ENCODE measurements at regions not wholly inside any gene's neighbourhood (a gene's known extent, or its start where the extent isn't known, plus 50 kb on each side); places are given as distances from the start of the nearest gene placed in this dataset.

GRCh38 chr1:57901208-57901919 is 477.5 kb upstream of the DAB1 start:
- DNase-seq: no peak

- no peak for DNase-seq
Measured at GRCh38 chr1:57898531-57898930, 474.7 kb upstream of the DAB1 start.

DNA sequence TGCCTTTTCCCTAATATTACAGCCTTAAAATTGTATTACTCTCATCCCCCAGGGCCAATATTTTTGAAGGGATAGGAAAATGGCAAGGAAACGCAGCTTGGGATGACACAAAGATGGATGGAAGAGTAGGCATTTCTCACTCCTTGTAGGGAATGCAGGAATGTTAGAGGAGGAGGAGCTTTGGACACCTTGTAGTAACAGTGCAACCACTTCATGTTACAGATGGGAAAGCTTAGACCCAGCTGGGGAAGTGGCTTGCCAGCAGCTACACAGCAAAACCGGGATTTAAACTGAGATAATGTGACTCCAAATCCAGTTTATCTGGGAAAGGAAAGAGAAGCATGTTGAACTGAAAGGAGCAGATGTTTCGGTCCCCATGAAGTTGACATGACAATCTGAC is 473.7 kb upstream of the DAB1 start:
- no peak for DNase-seq

GRCh38 chr1:57894315-57894714 is 470.5 kb upstream of the DAB1 start:
- DNase-seq: no peak

DNA sequence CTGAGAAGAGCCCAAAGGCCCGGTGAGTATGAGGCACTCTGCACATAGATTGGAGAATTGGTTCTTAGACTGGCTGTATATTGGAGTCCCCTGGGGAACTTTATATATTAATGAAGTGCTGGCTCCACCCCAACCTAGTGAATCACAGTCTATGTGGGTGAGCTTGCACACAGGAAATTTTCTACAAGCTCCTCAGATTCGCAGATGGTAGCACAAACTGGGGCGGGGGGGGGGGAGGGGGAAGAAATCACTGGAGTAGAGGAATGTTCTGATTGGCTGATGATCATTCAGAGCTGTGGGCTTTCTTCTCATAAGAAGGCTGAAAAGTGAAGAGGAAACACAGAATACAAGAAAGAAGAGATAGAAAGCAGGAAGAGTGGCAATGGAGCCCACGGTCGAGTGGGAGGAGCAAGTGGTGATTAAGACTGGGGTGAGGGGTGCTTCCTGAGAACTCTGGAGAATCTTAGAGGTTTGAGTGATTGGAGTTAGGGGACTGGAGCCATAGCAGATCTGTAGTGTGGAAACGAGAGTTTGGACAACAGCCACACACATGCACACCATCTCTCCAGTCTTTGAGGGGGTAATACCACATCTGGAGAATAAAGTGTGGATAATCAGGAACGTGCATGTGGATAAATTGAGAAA is 465.9 kb upstream of the DAB1 start:
- no peak for DNase-seq

DNA sequence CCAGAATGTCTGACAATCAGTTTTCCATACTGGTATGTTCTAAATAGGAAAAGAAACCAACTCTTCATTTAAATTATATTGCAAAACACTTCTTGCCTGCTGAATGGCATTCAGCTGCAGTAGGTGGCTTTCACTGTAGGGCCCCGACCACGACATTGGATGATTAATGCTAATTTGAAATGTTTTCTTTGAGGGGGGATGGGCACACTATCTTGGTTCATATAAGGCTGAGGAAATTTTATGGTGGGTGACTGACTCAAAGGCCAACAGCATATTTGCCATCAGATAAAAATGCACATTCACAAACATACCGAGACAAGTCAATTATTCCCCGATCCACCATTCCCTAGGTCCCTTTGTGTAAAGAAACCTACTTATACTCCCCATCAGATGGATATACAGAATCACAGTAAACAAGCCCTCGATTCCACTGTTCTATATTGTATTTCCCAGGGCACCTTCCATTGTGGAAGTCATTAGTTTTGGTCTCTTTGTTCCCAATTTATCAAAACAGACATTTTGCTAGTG is 464.2 kb upstream of the DAB1 start:
- no peak for DNase-seq

GRCh38 chr1:57886376-57886775 is 462.5 kb upstream of the DAB1 start:
- DNase-seq: no peak

DNA sequence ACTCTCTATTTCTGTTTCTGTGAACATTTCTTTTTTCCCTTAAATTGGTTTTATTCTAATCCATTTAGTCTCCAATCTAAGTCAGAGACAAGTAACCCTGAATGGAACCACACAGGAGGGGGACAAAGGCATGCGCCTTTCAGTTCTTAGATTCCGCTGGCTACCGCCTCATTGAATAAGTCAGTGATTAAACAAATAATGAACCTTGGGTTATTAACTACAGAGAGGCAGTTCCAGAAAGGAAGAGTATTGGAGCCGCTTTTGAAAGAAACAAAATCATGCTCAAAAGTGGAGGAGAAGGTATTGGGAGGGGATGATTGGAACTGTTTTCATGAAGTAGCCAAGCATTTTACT is 459.8 kb upstream of the DAB1 start:
- DNase-seq: no peak

- DNase-seq: no peak
Measured at GRCh38 chr1:57882934-57883641, 459.2 kb upstream of the DAB1 start.

DNA sequence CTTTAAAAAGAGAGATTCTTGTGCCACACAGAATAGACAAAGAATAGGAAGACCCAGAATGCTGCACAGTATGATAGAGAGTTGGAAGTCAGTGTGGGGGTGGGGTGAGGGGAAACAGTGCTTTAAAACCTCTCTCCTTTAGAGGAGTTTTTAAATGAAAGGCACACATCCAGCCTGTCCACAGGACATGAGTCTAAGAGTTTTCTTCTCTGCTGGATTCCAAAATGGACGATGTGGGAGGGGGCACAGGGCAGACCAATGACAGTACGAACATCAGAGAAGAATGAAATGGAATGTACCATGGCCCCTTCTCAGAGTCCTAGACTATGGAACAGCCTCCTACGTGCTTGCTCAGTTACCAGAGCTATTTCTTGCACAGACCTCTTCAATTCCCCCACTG is 458.2 kb upstream of the DAB1 start:
- DNase-seq: no peak

- no peak for DNase-seq
Measured at GRCh38 chr1:57881639-57882038, 457.8 kb upstream of the DAB1 start.

DNA sequence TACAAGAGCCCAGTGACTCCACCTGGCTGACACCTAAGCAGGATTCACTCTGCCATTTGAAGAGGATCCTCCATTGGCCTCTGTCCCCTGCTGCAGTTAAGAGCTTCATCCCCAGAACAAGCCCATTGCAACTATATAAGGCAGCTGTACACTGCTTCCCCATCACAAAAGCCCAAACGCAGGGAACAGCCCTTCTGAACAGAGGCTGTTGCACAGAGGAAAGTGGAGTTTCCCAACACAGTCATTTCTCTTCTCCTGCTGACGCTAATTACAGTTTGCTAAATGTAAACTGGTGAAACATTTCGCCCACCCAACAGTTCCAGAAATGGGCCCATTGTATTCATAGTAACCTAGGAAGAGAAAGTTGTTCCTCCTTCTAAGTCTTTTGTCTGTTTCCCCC is 455.8 kb upstream of the DAB1 start:
- DNase-seq: no peak

DNA sequence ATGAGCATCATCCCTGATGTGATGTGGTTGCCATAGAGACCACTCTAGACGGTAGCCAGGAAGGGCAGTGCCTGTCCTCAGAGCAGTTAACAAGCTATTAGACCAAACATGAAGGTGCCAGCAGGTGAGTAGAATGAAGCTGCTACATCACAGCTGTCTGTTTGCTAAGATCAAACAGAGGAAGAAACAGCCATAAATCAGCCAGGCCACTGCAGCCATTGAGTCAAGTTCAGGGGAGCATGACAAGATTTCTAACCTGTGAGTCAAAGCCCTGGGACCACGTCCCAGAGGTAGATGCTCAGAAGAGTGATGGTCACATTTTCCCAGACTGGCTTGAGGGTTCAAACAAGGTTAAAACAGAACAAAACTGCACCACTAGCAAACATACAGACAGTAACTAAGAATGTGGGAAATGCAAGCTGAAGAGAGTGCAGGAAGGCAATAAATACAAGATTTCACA is 450.6 kb upstream of the DAB1 start:
- no peak for DNase-seq

DNA sequence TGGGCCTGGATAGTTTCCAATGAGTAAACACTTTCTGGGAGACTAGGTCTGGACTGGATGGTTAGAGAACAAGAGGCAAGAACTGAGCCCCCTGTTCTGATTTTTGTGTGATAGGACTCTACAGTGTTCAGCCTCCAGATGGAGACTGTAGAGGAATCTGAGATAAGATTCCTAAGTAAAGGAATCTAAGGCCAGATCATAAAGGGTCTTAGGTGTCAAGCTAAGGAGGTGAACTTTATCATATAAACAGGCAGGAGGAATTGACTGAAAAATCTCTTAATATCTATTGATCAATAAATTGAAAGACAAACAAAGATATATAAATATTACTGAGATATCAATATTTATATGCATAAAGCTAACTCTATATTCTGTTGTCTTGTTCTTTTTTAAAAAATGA is 449.1 kb upstream of the DAB1 start:
- no peak for DNase-seq

DNA sequence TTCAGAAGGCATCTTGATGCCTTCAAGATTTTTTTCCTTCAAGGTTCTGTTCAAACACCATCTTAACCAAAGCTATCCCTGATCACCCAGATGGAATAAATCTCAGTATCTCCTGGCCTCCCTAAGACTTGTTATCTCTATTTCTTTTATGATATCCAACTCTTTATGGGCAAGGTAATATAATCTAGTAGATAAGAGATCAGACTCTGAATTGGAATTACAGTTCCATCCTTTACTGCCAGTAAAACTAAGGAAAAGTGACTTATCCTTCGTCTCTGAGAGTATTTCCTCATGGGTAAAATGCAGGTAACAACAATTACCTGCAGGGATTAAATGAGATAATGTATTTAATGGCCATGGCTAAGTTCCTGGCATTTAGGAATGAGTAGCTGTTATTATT is 445.0 kb upstream of the DAB1 start:
- DNase-seq: no peak

GRCh38 chr1:57868239-57868638 is 444.4 kb upstream of the DAB1 start:
- no peak for DNase-seq

GRCh38 chr1:57866998-57867397 is 443.1 kb upstream of the DAB1 start:
- DNase-seq: no peak

- DNase-seq: no peak
Measured at GRCh38 chr1:57860931-57861565, 437.2 kb upstream of the DAB1 start.

GRCh38 chr1:57860325-57860724 is 436.5 kb upstream of the DAB1 start:
- DNase-seq: no peak

- DNase-seq: no peak
Measured at GRCh38 chr1:57858740-57859139, 434.9 kb upstream of the DAB1 start.

GRCh38 chr1:57857809-57858208 is 433.9 kb upstream of the DAB1 start:
- no peak for DNase-seq

DNA sequence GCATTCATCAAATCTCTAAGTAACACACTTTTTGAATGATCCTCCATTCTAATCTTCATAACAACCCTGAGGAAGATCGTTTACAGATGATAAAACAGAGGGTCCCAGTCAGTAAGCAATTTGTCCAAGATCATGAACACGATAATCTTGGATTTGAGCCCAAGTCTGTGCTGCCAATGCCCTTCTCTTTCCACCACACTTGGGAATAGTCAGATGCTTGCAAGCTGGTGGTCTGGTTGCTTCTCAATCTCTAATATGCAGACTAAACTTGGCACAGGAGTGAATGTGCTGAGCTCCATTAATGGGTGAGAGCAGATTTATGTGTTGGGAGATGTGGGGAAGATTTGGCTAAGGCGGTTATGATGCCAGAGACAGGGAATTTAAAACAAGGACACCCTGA is 430.6 kb upstream of the DAB1 start:
- no peak for DNase-seq

DNA sequence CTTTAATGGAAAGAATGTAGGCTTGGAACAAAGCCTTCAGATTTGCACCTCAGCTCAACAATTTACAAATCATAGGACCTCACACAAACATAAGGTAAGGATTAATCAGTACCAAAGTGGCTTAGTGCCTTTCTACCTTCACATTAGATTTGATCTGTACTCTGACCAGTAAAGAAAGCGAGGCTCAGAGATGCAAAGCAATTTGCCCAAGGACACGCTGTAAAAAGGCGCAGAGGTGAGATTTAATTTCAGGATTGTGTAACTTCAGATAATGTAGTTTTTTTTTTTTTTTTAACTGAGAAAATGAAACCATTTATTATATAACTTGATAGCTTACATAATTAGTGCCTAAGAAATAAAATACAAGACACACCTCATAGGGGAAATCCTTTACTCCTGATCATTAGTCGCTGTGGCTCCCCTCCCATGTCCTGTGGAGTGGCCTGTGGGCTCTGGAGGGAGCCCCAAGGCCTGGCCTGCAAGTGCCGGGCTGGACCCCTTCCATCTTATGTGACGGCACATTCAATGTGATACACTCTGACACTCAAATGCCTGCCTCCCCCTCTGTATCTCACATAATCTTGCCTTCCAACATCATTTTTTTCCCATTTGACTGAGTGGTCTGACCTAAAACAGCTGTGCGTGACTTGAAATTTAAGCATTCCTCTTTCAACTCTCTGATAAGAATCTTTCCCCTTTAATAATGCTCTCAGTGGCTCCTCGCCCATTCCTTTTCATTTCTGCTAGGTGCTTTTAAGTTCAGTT is 426.5 kb upstream of the DAB1 start:
- DNase-seq: no peak
